ENCODE measurements at regions not wholly inside any gene's neighbourhood (a gene's known extent, or its start where the extent isn't known, plus 50 kb on each side); places are given as distances from the start of the nearest gene placed in this dataset.

- DNase-seq (ENCODE audit: low spot score) = no peak
- intact Hi-C loops (cut with DNase I) = no loop called here
These were observed 688.9 kb upstream of the KIF2B start for GRCh38 chr17:53133876-53134275.

GRCh38 chr17:53129863-53130262 lies 692.9 kb upstream of the KIF2B start:
- no peak for DNase-seq (ENCODE audit: low spot score)
- intact Hi-C loops (cut with DNase I) = no loop called here

GRCh38 chr17:53127331-53127730 lies 695.4 kb upstream of the KIF2B start:
- intact Hi-C loops (cut with DNase I) = no loop called here
- no peak for DNase-seq (ENCODE audit: low spot score)

- DNase-seq (ENCODE audit: low spot score) = no peak
- intact Hi-C loops (cut with DNase I) = no loop called here
These were observed 699.8 kb upstream of the KIF2B start for GRCh38 chr17:53122966-53123365.

- intact Hi-C loops (cut with DNase I) = no loop called here
- no peak for DNase-seq (ENCODE audit: low spot score)
These were observed 703.0 kb upstream of the KIF2B start for GRCh38 chr17:53119773-53120172.

GRCh38 chr17:53118948-53119347 lies 703.8 kb upstream of the KIF2B start:
- intact Hi-C loops (cut with DNase I) = no loop called here
- DNase-seq (ENCODE audit: low spot score) = no peak

GRCh38 chr17:53106886-53107285 lies 715.8 kb upstream of the KIF2B start:
- intact Hi-C loops (cut with DNase I) = no loop called here
- no peak for DNase-seq (ENCODE audit: low spot score)

- DNase-seq (ENCODE audit: low spot score) = no peak
- intact Hi-C loops (cut with DNase I) = no loop called here
These were observed 721.0 kb upstream of the KIF2B start for GRCh38 chr17:53101706-53102105.

- DNase-seq (ENCODE audit: low spot score) = no peak
- intact Hi-C loops (cut with DNase I) = no loop called here
These were observed 722.6 kb upstream of the KIF2B start for GRCh38 chr17:53100126-53100525.

- intact Hi-C loops (cut with DNase I) = no loop called here
- DNase-seq (ENCODE audit: low spot score) = no peak
These were observed 729.3 kb upstream of the KIF2B start for GRCh38 chr17:53093391-53093790.

- intact Hi-C loops (cut with DNase I) = no loop called here
- no peak for DNase-seq (ENCODE audit: low spot score)
These were observed 730.7 kb upstream of the KIF2B start for GRCh38 chr17:53092072-53092471.

GRCh38 chr17:53090770-53091169 lies 732.0 kb upstream of the KIF2B start:
- DNase-seq (ENCODE audit: low spot score) = no peak
- intact Hi-C loops (cut with DNase I) = no loop called here

- no peak for DNase-seq (ENCODE audit: low spot score)
- intact Hi-C loops (cut with DNase I) = no loop called here
These were observed 734.2 kb upstream of the KIF2B start for GRCh38 chr17:53088481-53088880.

- DNase-seq (ENCODE audit: low spot score) = no peak
- intact Hi-C loops (cut with DNase I) = no loop called here
These were observed 761.3 kb upstream of the KIF2B start for GRCh38 chr17:53061446-53061845.

- no peak for DNase-seq (ENCODE audit: low spot score)
- intact Hi-C loops (cut with DNase I) = no loop called here
These were observed 764.7 kb upstream of the KIF2B start for GRCh38 chr17:53058031-53058430.

GRCh38 chr17:53046781-53047180 lies 775.9 kb upstream of the KIF2B start:
- DNase-seq (ENCODE audit: low spot score) = no peak
- intact Hi-C loops (cut with DNase I) = no loop called here

GRCh38 chr17:53039981-53040380 lies 782.7 kb upstream of the KIF2B start:
- no peak for DNase-seq (ENCODE audit: low spot score)
- intact Hi-C loops (cut with DNase I) = no loop called here

GRCh38 chr17:53033297-53033696 lies 789.4 kb upstream of the KIF2B start:
- intact Hi-C loops (cut with DNase I) = no loop called here
- no peak for DNase-seq (ENCODE audit: low spot score)

GRCh38 chr17:53032861-53033271 lies 789.9 kb upstream of the KIF2B start:
- intact Hi-C loops (cut with DNase I) = no loop called here
- no peak for DNase-seq (ENCODE audit: low spot score)

- intact Hi-C loops (cut with DNase I) = no loop called here
- DNase-seq (ENCODE audit: low spot score) = no peak
These were observed 805.5 kb upstream of the KIF2B start for GRCh38 chr17:53017227-53017626.

GRCh38 chr17:53016085-53016484 lies 806.6 kb upstream of the KIF2B start:
- intact Hi-C loops (cut with DNase I) = no loop called here
- DNase-seq (ENCODE audit: low spot score) = no peak

GRCh38 chr17:53012364-53012763 lies 810.4 kb upstream of the KIF2B start:
- DNase-seq (ENCODE audit: low spot score) = no peak
- intact Hi-C loops (cut with DNase I) = no loop called here
